ENCODE measurements at regions not wholly inside any gene's neighbourhood (a gene's known extent, or its start where the extent isn't known, plus 50 kb on each side); places are given as distances from the start of the nearest gene placed in this dataset.
"Not testable (repeated sequence)": the region's sequence is repeated elsewhere in the genome, so short reads cannot be mapped to it uniquely, and the experiment has no call there.

DNA sequence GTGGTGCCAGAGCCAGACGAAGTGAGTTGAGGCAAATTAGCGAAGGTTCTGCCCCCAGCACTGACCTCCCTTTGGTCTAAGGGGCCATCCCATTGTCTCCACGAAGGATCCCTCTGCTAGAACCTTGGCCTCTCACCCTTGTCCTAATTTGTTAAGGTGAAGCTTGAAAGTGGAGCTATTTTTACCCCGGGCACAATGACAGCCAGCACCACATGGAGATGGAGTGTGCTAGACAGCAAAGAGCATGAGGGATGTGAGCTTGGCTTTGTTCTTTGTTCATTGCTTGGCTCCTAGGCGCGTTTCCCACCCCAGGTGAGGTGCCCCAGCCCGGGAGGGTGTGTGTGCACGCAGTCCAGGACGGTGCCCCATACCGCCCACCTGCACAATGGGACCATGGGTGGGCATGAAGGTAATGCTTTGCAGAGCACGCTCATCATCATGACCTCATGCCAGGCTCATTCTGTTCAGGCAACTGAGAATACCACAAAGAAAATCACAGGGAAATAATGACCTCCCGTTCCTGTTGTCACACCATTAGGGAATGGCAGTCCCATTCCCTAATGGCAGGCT is 361.0 kb upstream of the FZD8 start:
- no peak for DNase-seq (ENCODE audit: low read depth, low spot score)

DNA sequence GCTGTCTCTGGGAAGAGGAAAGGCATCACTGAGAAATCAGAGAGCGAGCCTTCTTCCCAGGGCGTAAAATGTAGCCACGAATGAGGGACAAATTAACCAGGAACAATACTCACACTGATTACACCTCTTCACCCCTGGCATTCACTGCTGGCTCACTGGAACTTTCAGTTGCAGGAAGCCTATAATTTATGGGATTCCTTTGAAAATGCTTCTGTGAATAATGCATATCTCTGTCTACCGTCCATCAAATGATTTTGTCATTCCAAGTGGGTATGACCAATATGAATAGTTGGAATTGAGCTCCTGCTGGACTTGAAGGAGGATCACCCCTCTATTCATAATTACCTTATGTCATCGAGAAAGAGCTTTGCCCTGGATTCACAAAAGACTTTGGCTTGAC is 360.3 kb upstream of the FZD8 start:
- DNase-seq (ENCODE audit: low read depth, low spot score): no peak

DNA sequence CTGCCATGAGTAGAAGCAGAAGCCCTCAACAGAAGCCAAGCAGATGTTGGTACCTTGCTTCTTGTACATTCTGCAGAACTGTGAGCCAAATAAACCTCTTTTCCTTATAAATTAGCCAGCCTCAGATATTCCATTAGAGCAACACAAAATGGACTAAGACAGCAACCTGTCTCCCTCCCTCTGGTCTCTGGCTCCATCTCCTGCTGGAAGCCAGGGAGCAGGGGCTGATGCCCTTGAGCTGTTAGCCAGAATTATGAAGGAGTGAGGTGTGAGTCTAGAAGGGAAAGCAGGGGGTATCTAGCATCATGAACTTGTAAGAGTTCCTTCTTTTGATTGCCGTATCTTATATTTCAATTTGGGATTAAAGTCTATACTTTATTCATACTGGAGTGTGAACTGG is 358.7 kb upstream of the FZD8 start:
- DNase-seq (ENCODE audit: low read depth, low spot score): not testable (repeated sequence)

DNA sequence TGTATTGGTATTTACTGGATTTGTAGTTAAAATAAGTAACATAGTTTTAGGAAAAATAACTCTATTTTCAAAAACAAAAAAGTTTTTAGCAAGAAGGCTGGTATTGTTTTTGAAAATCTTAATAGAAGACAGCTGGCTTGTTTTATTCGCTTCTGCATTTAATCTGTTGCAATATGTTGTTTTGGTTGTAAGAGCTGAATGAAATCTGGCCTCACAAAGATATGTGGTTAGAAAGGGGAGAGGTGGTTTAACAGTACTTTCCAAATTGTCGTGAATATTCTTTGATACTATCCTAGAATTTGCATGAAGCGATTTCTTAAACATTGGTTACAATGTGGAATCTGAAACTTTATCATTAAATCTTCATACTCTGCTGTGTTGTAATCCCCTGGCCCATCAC is 355.9 kb upstream of the FZD8 start:
- DNase-seq (ENCODE audit: low read depth, low spot score): no peak

DNA sequence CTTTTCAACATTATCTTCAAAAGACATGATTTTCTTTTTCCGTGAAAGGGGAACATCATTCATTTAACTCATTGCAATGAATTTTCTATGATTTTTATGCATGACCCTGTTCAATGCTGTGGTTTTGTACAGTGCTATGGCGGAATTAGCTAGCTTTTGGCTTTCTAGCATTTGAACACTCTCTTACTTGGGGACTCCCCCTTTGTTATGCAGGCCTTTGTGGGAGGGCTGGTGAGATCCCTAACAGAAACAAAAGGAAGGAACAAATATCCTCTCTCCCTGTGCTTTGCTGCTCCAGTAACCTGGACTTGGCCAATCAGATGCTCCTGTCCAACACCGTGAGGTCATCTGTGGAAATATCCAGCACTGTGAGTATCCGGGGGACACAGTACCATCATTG is 353.4 kb upstream of the FZD8 start:
- no peak for DNase-seq (ENCODE audit: low read depth, low spot score)

DNA sequence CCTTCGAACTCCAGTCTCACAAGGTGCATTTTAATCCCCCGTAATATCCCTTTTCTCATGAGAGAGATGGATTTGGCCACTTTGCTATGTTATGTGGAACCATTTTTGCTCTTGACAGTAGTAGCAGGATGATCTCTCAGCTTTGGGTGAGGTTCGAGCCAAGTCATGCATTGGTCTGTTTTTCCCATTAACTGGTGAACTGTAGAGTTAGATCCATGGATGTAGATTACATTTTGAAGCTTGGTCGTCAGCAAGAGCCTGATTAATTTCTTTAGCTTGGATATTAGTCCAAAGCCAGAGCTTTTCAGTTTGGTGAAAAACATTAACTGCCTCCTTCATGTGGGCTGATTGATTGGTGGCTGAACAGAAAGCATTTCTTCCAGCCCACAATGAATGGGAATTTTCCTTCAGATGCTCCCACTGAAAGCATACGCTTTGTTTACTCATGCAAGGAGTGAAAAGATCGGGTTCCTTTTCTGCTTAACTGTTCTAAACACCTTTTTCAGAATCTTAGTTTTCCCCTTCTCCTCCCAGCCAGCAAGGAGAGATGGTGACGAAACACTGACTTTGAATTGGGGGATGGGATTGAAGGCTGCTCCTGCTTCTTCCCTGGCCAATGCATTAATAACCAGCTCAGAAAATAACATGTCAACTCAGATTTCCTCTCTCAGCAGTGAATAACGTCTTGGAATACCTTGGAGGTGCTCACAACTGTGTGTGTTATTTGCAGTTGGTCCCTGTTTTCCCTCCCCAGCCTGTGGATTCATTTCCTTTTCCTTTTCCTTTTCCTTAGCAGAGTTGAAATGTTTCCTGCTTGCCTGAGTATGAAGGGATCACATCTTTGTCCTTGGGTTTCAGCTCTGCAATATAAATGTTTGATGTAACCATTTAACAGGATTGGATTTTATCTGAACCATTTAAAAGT is 351.8 kb upstream of the FZD8 start:
- DNase-seq (ENCODE audit: low read depth, low spot score): no peak

DNA sequence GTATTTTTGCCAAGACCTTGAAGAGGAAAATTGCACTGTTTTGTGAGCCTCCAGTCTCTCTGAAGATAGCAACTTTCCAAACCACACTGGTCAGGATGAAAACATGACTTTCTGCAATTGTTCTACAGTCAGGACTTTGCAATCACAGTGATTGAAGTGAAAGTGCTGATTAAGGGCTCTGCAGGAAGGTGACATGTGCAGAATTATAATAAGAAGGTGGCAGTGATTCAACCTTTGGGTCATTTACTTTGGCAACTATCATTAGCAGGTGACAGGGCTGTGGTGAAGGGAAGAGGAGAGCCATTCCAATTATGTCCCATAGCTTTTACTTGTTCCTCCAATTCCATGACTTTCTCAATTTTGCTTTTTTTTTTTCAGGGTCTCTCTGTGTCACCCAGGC is 350.0 kb upstream of the FZD8 start:
- no peak for DNase-seq (ENCODE audit: low read depth, low spot score)

DNA sequence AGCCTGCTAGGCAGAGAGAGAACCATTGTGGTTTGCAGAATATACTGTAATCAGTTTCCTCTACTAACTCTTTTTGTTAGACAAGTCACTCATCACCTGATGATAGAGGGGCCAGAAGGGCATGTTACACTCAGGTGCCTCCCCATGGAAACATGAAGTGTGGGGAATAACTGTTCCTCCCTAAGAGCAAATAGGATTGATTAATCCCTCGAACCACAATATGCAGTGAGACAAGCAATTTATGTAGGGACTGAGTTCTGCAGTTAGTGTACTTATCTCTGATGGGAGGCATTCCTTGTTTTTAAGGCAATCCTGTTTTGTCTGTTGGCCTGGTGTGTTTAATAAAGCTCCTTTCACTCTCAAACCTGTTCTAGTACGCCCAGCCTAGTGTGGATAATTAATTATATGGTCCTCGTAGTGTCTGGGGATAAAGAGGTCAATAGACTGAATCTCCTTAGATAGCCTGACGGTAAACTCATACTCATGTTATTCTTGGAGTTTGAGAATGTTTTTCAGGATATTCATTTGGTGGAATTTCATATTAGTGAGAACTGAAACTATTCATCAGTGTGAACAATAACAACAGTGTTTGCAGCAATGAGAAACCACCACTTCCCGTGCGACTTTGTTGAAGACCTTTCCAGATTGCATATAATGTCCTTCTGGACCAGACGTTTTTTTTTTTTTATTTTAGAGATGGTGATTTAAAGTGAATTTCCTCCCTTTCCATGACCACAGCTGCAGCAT is 344.8 kb upstream of the FZD8 start:
- DNase-seq (ENCODE audit: low read depth, low spot score): no peak

DNA sequence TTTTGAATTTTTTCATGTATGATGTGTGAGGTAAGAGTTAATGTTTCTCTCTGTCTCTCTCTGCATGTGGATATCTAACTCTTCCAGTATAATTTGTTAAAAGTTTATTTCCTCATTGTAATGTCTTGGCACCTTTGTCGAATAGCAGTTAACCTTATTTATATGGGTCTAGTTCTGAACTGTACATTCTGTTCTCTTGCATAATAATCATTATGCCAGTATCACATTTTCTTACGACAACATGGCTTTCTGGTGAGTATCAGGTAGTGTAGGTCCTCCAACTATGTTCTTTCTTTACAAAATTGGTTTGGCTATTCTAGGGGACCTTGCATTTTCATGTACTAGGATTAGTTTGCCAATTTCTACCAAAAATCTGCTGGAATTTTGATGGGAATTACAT is 337.0 kb upstream of the FZD8 start:
- DNase-seq (ENCODE audit: low read depth, low spot score): no peak

DNA sequence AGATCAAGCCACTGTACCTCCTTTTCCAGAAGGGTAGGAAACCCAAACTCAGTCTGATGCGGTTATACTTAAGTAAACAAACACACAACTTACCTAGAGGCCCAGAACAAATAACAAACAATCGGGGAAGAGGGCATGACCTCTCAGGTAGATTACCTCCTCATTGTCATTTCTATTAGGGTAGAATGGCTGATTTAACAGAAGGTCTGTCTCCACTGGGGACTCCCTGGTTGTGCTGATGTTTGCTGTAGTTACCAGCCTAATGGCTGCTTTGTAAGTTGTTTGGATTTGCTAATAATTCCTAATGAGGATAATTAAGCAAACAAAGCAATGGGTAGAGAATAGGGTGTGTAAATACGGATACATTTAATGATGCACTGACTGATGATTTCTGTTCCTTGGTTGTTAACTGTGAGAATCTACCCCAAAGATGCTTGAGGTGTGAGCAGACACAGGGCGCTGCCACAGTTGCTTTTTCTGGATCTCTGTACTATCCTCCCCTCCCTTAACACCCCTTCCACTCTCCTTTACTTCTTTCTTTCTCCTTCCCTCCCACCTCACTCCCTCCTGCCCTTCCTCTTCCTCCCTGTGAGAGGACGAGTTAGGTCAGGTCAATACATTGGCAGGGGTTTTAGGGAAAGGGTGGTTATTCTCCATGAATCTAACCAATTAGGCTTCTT is 332.0 kb upstream of the FZD8 start:
- DNase-seq (ENCODE audit: low read depth, low spot score): not testable (repeated sequence)

DNA sequence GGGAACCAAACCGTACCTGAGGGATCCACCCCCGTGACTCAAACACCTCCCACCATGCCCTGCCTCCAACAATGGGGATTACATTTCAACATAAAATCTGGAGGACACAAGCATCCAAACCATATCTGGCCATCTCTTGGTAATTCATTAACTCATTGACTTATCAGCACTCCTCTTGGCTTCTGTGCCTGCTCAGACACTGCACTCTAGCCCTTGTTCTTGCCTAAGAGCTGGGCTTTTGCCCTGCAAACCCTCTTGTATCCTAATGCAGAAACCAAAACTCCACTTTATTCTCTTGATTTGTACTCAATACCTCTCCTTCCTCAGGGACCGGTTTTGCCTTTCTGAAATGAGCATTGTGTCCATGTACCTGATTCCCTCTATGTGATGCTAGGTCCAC is 330.2 kb upstream of the FZD8 start:
- DNase-seq (ENCODE audit: low read depth, low spot score): no peak

DNA sequence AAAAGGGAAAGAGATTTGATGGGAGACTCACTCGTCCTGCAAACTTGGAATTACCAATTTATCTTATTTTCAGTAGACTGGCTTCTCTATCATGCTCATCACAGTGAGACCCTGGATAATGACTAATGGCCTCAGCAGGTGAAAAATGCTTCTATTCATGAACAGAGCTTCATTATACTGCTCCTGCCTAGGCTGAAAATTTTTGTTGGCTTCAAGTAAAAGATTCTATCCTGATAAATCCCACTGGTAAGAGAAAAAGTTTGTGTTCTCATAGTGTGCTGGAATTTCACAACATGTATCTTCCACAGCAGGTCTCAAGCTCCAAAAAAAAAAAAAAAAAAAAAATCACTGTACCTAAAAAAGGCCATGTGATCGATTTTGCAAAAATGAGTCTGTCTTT is 329.3 kb upstream of the FZD8 start:
- DNase-seq (ENCODE audit: low read depth, low spot score): no peak

DNA sequence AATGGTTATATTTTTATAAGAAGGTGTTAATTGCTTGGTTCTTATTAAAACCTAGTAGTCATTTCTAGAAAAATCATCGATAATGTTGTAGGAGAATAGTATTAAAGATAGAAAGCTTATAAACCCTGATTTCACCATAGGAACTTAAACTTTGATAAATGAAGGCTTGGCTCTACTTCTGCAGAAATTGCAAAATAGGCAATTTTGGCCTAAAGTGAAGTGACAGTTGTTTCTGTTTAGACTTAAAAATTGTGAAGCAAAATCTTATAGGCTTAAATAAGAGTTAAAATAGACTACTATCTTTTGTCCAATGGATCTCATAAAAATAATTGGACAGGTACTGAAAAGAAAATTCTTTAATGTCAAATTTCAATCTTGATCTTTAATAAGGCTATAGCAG is 321.6 kb upstream of the FZD8 start:
- no peak for DNase-seq (ENCODE audit: low read depth, low spot score)

DNA sequence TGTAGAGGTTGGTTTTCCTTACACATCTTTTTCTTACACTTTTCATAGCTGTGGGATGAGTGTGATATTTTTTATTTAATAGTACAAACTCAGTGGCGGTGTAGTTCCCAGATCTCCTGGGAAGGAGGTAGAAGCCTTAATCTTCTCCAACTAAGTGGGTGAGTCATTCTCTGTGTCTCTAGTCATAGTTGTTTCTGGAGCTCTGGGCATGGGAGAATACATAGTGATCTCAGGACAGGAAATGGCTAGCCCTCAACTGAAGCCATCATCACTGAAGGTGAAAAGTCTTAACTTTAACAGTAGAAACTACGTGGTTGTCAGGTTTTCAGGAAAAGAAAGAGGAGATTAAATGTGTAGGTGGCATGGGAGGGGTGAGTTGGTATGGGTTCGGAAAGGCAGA is 319.4 kb upstream of the FZD8 start:
- DNase-seq (ENCODE audit: low read depth, low spot score): no peak

DNA sequence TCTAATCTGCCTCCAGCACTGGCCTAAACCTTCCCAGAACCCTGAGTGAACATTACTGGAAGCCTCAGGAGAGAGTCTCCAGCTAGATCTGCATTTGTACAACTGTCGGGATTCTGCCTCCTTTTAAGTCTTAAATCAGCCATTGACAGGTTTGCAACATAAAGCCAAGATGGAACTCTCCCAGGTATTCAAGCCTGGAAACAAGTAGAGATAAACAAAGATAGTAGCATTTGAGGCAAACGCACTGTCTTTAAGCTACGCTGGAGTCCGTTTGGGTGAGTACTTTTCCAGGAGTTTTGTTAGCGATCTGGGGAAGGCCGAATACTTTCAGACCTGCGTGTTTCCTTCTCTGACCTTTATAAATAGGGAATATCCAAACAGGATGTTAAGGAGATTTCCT is 317.2 kb upstream of the FZD8 start:
- DNase-seq (ENCODE audit: low read depth, low spot score): no peak

DNA sequence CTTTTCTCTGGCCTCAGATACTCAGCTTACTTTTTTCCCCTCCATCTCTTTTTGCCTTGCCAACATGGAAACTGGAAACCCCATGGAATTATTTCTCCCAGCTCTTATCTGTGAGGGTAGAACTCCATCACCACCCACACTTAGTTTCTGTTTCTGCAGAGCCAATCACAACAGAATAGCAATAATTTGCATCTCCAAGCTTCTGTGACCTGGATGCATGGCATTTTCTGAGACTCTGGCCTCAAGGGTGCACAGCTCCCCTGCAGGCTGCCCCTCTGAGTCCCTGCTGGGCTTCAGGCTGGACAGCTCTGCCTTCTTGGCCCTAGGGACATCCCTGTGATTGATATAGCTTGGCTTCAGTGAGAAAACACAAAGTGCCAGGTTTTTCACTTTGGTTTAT is 316.5 kb upstream of the FZD8 start:
- DNase-seq (ENCODE audit: low read depth, low spot score): not testable (repeated sequence)

DNA sequence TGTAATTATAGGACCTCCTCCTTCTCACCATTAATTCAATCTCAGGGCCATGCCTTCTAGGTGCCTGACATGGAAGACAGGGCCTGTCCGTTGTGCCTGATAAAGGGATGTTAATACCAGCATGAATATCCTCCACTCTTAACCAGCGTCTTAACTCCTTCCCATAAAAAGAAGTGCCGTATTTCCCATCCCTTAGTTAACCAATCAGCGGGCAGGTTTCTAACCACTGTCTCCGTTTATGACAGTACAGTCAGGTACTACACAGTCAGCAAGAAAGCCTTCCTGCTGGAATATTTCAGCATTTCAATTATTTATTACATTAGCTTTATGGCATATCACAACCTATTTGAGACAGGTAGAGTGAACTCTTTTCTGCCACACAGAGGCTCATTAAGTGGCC is 308.6 kb upstream of the FZD8 start:
- no peak for DNase-seq (ENCODE audit: low read depth, low spot score)

DNA sequence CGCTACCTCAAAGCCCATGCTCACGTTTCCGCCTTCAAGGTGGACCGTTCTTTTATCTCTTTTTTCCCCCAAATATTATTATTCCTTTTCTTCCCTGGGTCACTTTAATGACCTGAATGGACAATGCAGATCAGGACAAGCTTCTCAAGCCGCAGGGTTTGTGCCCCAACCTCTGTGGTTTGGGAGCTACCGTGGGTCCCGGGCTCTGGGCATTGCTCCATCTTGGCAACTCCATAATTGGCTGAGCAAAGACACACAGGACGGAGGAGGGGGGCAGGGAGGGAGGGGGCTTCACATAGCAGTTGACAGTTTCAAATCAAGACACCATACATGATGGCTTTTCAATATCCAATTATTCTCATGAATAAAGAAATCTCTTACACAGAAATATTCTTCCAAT is 308.1 kb upstream of the FZD8 start:
- no peak for DNase-seq (ENCODE audit: low read depth, low spot score)

DNA sequence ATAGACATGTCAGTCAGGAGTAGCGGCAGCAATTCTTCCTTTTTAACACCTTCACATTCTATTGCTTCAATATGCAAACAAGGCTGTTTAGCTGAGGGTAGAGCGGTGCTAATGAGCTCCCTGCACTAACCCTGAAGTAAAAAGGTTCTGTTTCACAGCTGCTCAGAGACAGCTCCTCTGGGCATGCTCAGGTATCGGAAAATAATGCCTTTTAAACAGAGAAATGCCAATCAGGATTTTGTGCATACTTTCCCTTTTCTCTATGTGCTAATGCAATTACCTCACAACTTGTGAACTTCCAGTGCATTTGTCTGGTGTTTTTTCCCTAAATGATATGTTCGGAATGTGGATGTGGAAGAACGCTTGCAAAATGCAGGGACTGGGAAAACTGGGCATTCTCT is 307.7 kb upstream of the FZD8 start:
- DNase-seq (ENCODE audit: low read depth, low spot score): no peak

DNA sequence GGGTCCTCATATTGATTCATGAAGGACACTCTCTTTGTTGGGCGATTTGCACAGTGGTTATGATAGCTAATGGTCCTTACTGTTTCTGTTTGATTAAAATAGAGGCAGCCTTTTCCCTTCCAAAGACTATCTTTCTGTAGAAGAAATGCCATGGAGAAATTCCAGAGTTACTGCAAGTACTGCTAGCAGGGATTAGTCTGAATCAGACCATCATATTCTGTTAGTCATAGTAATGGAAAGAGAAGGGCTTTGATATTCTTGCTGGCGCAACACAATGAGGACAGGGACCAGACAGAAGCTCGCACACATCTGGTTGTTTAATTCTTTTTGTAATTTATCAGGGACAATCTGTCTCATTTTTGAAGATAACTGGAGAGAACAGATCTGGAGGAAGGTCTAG is 304.5 kb upstream of the FZD8 start:
- no peak for DNase-seq (ENCODE audit: low read depth, low spot score)

DNA sequence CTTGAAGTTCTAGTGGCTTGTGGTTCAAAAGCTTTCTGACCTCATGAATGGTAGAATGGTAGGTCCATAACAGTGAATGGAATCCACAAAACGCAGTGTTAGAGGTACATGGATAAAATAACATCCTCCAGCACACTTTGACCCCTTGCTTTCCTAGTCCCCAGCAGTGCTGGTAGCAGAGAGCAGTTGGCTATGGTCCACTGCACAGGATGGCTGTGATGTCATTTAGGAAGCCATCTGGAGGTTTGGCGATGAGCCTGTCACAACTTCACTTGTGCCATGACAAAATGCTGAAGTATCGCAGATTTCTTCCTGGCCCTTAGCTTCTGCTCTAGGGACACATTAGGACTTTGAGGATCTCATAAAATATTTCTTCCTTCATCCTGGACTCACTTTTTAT is 300.0 kb upstream of the FZD8 start:
- no peak for DNase-seq (ENCODE audit: low read depth, low spot score)

Measured in iPS DF 19.7 (cell line).